ENCODE measurements at regions not wholly inside any gene's neighbourhood (a gene's known extent, or its start where the extent isn't known, plus 50 kb on each side); places are given as distances from the start of the nearest gene placed in this dataset.

- DNase-seq: no peak
- Histone ChIP-seq H3K4me1 (peaks cover 7 to 13% of the 10 kb centered on the region in 2 donors), H3K27me3 (peaks cover 27% of the 10 kb centered on the region), H3K36me3 (no peaks in the 10 kb centered on the region), H3K4me3 (replicated peaks in 1 of 3) (no peak overlapping the region), H3K27ac (no peak overlapping the region), H3K9me3 (no peaks in the 10 kb centered on the region)
- TF ChIP-seq CTCF (IDR thresholded peaks at IDR 0.05): no peak
- intact Hi-C loops (cut with DNase I): no loop called here
- WGBS, 2 donors: 1 to 5% methylated on average over 27 to 29 of the region's 51 CpGs
Measured at GRCh38 chr15:96416934-96417759, 86.6 kb downstream of the NR2F2 start.

- no peak for TF ChIP-seq POLR2A (IDR thresholded peaks at IDR 0.05)
- TF ChIP-seq CTCF (IDR thresholded peaks at IDR 0.05): no peak
Measured at GRCh38 chr15:96417760-96418130, 87.2 kb downstream of the NR2F2 start.

GRCh38 chr15:96418146-96418545 is 87.6 kb downstream of the NR2F2 start:
- H3K27me3 ChIP-seq: peaks cover 18% of the 10 kb centered on the region
- WGBS, 2 donors: 31 to 36% methylated on average over 2 of the region's 2 CpGs
- intact Hi-C loops (cut with DNase I): no loop called here

More at GRCh38 chr15:96417760-96418130, 87.2 kb downstream of the NR2F2 start:
- H3K36me3 ChIP-seq: no peaks in the 10 kb centered on the region
- H3K4me1 ChIP-seq: peaks cover 7 to 13% of the 10 kb centered on the region in 2 donors
- WGBS, 2 donors: 11 to 13% methylated on average over 14 of the region's 14 CpGs
- H3K27ac ChIP-seq: no peak overlapping the region
- intact Hi-C loops (cut with DNase I): no loop called here
- H3K27me3 ChIP-seq: peaks cover 22% of the 10 kb centered on the region
- no peak for DNase-seq
- no peaks in the 10 kb centered on the region for H3K9me3 ChIP-seq
- no peak overlapping the region for H3K4me3 ChIP-seq (replicated peaks in 1 of 3)

GRCh38 chr15:96421178-96421601 is 90.7 kb downstream of the NR2F2 start:
- peaks cover 14% of the 10 kb centered on the region for H3K27me3 ChIP-seq
- intact Hi-C loops (cut with DNase I): no loop called here

More at GRCh38 chr15:96418146-96418545, 87.6 kb downstream of the NR2F2 start:
- no peak overlapping the region for H3K27ac ChIP-seq
- no peak for DNase-seq
- H3K9me3 ChIP-seq: no peaks in the 10 kb centered on the region
- H3K4me3 ChIP-seq (replicated peaks in 1 of 3): no peak overlapping the region
- H3K4me1 ChIP-seq: peaks cover 7 to 13% of the 10 kb centered on the region in 2 donors
- TF ChIP-seq CTCF (IDR thresholded peaks at IDR 0.05) (no peak), POLR2A (IDR thresholded peaks at IDR 0.05) (no peak)
- no peaks in the 10 kb centered on the region for H3K36me3 ChIP-seq

More at GRCh38 chr15:96421178-96421601, 90.7 kb downstream of the NR2F2 start:
- WGBS, 2 donors: 23 to 32% methylated on average over 8 of the region's 8 CpGs
- H3K4me1 ChIP-seq: peaks cover 7 to 11% of the 10 kb centered on the region in 2 donors
- H3K36me3 ChIP-seq: no peaks in the 10 kb centered on the region
- no peak overlapping the region for H3K4me3 ChIP-seq (replicated peaks in 1 of 3)
- H3K27ac ChIP-seq: no peak overlapping the region
- no peak for TF ChIP-seq POLR2A (IDR thresholded peaks at IDR 0.05)
- TF ChIP-seq CTCF (IDR thresholded peaks at IDR 0.05): no peak
- DNase-seq: no peak
- no peaks in the 10 kb centered on the region for H3K9me3 ChIP-seq

Data from thyroid gland (tissue), 4 donors.